Mesenchymal stem cell (in vitro differentiated cells and primary cell): ENCODE measurements at regions not wholly inside any gene's neighbourhood (a gene's known extent, or its start where the extent isn't known, plus 50 kb on each side); places are given as distances from the start of the nearest gene placed in this dataset.
A peak's percentile ranks its signal among the peaks of the same experiment; 100 is the strongest.
"Not testable (repeated sequence)": the region's sequence is repeated elsewhere in the genome, so short reads cannot be mapped to it uniquely, and the experiment has no call there.

ENCODE experiments used
- DNase-seq: peaks from one replicate; pipeline ENCODE4 v3.0.0-alpha.2; 2013
- H2AFZ ChIP-seq: one replicate; pipeline ENCODE4 v1.6.1; 2013; ENCODE audit warnings: low read depth, mild to moderate bottlenecking, control low read depth, inconsistent platforms, low read length, moderate library complexity
- H2AK5ac ChIP-seq: 2 replicates; pipeline ENCODE4 v1.6.1; 2013; ENCODE audit warnings: low read length, moderate library complexity, mild to moderate bottlenecking, inconsistent platforms; ENCODE audit not compliant: severe bottlenecking
- H2BK120ac ChIP-seq: one replicate; pipeline ENCODE4 v1.6.1; 2013; ENCODE audit warnings: low read depth, mild to moderate bottlenecking, inconsistent platforms, low read length, moderate library complexity
- H2BK12ac ChIP-seq, 2 experiments: one replicate each; pipeline ENCODE4 v1.6.1; 2013; ENCODE audit warnings: inconsistent platforms in 2 of 2, low read length in 2 of 2, mild to moderate bottlenecking in 2 of 2, moderate library complexity in 2 of 2, control low read depth in 1 of 2
- H2BK15ac ChIP-seq: one replicate; pipeline ENCODE4 v1.6.1; 2013; ENCODE audit warnings: mild to moderate bottlenecking, low read depth, inconsistent platforms; ENCODE audit not compliant: poor library complexity, severe bottlenecking
- H2BK5ac ChIP-seq: 2 replicates; pipeline ENCODE4 v1.6.1; 2013; ENCODE audit warnings: low read depth, mild to moderate bottlenecking, low read length, control low read depth, inconsistent platforms; ENCODE audit not compliant: poor library complexity, severe bottlenecking
- H3K14ac ChIP-seq, 2 experiments: one replicate each; pipeline ENCODE4 v1.6.1; 2013; ENCODE audit warnings: inconsistent platforms in 2 of 2, low read length in 2 of 2, control low read depth in 1 of 2, mild to moderate bottlenecking in 1 of 2, moderate library complexity in 1 of 2
- H3K18ac ChIP-seq, 2 experiments: one replicate each; pipeline ENCODE4 v1.6.1; 2013; ENCODE audit warnings: inconsistent platforms in 2 of 2, low read length in 2 of 2, control low read depth in 1 of 2, low read depth in 1 of 2, mild to moderate bottlenecking in 1 of 2
- H3K23ac ChIP-seq, 2 experiments: one replicate each; pipeline ENCODE4 v1.6.1; 2013; ENCODE audit warnings: inconsistent platforms in 2 of 2, low read length in 2 of 2, mild to moderate bottlenecking in 2 of 2, moderate library complexity in 2 of 2, control low read depth in 1 of 2
- H3K27ac ChIP-seq: 2 replicates; pipeline ENCODE4 v1.5.1; 2013; ENCODE audit warnings: mild to moderate bottlenecking, moderate library complexity, low read length, control low read depth, inconsistent platforms; ENCODE audit not compliant: poor library complexity, severe bottlenecking
- H3K27me3 ChIP-seq, 2 experiments: 2 replicates each; pipeline versions ENCODE4 v1.6.1 to v1.7.0; 2013; ENCODE audit warnings: low read length in 2 of 2, mild to moderate bottlenecking in 2 of 2, moderate library complexity in 2 of 2, control low read depth in 1 of 2, inconsistent platforms in 1 of 2; ENCODE audit not compliant: control insufficient read depth in 1 of 2, insufficient read depth in 1 of 2
- H3K36me3 ChIP-seq, 2 experiments: 2 replicates each; pipeline versions ENCODE4 v1.6.1 to v1.7.0; 2013; ENCODE audit warnings: low read length in 2 of 2, control low read depth in 1 of 2, inconsistent platforms in 1 of 2, low read depth in 1 of 2, mild to moderate bottlenecking in 1 of 2; ENCODE audit not compliant: insufficient read depth in 2 of 2, control insufficient read depth in 1 of 2
- H3K4ac ChIP-seq, 2 experiments: one replicate each; pipeline ENCODE4 v1.6.1; 2013; ENCODE audit warnings: inconsistent platforms in 2 of 2, low read length in 2 of 2, mild to moderate bottlenecking in 2 of 2, moderate library complexity in 2 of 2, control low read depth in 1 of 2, low read depth in 1 of 2
- H3K4me1 ChIP-seq: 2 replicates; pipeline ENCODE4 v1.6.1; 2013; ENCODE audit warnings: low read depth, low read length, control low read depth; ENCODE audit not compliant: control insufficient read depth, insufficient read depth
- H3K4me2 ChIP-seq: 2 replicates; pipeline ENCODE4 v1.6.1; 2013; ENCODE audit warnings: low read length, mild to moderate bottlenecking, inconsistent platforms; ENCODE audit not compliant: poor library complexity, severe bottlenecking
- H3K4me3 ChIP-seq, 2 experiments: 2 replicates each; pipeline versions ENCODE4 v1.5.1 to v1.7.0; 2013; ENCODE audit warnings: low read length in 2 of 2, mild to moderate bottlenecking in 2 of 2, control low read depth in 1 of 2, low read depth in 1 of 2; ENCODE audit not compliant: insufficient read depth in 1 of 2
- H3K79me1 ChIP-seq: replicated peaks from 2 replicates; pipeline ENCODE4 v1.6.1; 2013; ENCODE audit warnings: mild to moderate bottlenecking, control low read depth, low read length, inconsistent platforms; ENCODE audit not compliant: poor library complexity, severe bottlenecking
- H3K9ac ChIP-seq: 2 replicates; pipeline ENCODE4 v1.7.0; 2013; ENCODE audit warnings: mild to moderate bottlenecking, low read length, moderate library complexity
- H3K9me3 ChIP-seq: 2 replicates; pipeline ENCODE4 v1.7.0; 2013; ENCODE audit warnings: mild to moderate bottlenecking, low read length; ENCODE audit not compliant: control insufficient read depth
- H4K8ac ChIP-seq: one replicate; pipeline ENCODE4 v1.6.1; 2013; ENCODE audit warnings: inconsistent platforms, mild to moderate bottlenecking, low read length, moderate library complexity
- H4K91ac ChIP-seq: one replicate; pipeline ENCODE4 v1.6.1; 2013; ENCODE audit warnings: mild to moderate bottlenecking, low read length, inconsistent platforms
- WGBS: methylation state at CpG from one replicate; pipeline ENCODE4 v1.1.7; 2013; ENCODE audit warnings: mixed read lengths; 5-methylcytosine and 5-hydroxymethylcytosine counted together

DNA sequence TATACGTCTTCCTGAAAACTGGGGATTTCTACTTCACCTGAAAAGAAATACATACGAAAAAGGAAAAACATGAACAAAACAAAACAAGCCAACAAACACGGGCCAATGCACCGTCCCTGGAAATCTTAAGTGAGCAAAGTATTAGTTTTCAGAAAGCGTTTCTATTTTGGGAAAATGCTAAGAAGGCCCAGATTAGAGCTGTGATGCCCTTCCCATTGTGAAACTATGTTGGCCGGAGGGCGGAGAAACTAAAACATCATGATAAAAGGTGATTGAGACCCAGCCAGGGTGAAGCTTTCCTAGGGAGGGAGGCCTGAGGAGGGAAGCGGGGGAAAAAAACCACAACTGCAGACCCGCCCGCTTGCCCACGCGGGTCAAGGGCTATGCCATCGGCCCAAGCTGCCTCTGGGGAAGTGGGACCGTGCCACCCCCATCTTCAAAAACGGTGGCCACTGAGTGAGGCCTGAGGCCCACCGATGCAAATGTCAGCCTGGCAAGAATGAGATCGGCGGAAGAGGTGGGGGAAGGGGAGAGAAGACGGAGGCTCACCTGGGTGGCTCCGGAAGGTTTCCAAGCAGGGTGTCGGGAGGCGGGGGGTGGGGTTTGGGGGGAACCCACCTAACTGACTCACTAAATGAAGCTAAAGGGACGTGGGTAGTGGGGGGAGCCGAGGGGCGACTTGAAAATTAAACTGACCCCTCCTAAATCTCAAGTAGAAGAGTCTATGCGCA is 757.6 kb upstream of the DEFB115 start:
- not testable (repeated sequence) for H3K9ac ChIP-seq, H2BK5ac ChIP-seq, H3K4me2 ChIP-seq, H2BK120ac ChIP-seq, H3K4me1 ChIP-seq, H3K18ac ChIP-seq, DNase-seq, H2BK12ac ChIP-seq, H3K4ac ChIP-seq, H3K9me3 ChIP-seq, H2AFZ ChIP-seq, H2BK15ac ChIP-seq, H3K27ac ChIP-seq, H3K36me3 ChIP-seq, H4K91ac ChIP-seq, H3K14ac ChIP-seq, H3K4me3 ChIP-seq, H3K23ac ChIP-seq, H3K79me1 ChIP-seq, H2AK5ac ChIP-seq, H4K8ac ChIP-seq
- WGBS, result 51% methylated on average over 15 of the region's 26 CpGs
- peaks cover 0 to 15% of the 10 kb centered on the region in 2 experiments for H3K27me3 ChIP-seq

DNA sequence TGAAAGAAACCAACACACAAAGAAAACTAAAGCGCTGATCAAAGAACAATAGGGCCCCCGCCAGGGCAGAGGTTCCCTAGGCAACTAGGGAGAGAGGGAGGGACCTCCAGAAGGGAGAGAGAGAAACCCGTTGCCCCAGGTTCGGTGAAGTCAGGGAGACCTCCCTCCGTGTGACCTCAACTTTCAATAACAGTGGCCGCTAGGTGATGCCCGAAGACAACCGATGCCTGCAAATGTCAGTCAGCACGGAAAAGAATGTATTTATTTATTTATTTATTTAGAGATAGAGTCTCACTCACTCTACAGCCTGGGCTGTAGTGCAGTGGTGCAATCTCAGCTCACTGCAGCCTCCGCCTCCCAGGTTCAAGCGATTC is 757.0 kb upstream of the DEFB115 start:
- not testable (repeated sequence) for H3K23ac ChIP-seq, H3K36me3 ChIP-seq, H2BK120ac ChIP-seq, H2BK5ac ChIP-seq, H3K18ac ChIP-seq, H2BK15ac ChIP-seq, H3K4me1 ChIP-seq, H3K9me3 ChIP-seq, H4K8ac ChIP-seq, H2AK5ac ChIP-seq, DNase-seq, H3K27ac ChIP-seq, H3K4me3 ChIP-seq, H4K91ac ChIP-seq, H3K4me2 ChIP-seq, H3K9ac ChIP-seq, H2AFZ ChIP-seq, H3K14ac ChIP-seq, H2BK12ac ChIP-seq, H3K79me1 ChIP-seq, H3K4ac ChIP-seq
- peaks cover 0 to 15% of the 10 kb centered on the region in 2 experiments for H3K27me3 ChIP-seq
- 40% methylated on average over 6 of the region's 11 CpGs for WGBS

DNA sequence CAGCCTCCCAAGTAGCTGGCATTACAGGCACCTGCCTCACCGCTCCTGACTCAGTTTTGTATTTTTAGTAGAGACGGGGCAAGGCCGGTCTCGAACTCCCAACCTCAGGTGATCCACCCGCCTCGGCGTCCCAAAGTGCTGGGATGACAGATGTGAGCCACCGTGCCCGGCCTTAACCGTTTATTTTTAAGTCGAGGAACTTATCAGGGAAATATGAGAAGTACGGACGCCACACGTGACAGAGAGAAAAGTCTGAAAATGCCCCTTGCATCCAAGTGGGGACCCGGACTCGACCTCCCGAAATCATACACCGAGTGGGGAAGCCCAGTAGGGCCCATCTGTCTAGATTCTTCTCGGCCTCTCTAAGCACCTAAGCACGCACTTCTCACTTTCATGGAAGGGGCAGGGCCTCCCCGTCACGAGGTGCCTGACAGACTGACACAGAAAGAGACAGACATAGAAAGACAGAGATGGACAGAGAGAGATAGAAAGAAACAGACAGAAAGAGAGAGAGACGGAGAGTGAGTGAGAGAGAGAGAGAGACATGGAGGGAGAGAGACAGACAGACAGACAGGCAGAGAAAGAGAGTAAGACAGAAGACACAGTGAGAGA is 756.5 kb upstream of the DEFB115 start:
- H2BK120ac ChIP-seq, result no peak overlapping the region

DNA sequence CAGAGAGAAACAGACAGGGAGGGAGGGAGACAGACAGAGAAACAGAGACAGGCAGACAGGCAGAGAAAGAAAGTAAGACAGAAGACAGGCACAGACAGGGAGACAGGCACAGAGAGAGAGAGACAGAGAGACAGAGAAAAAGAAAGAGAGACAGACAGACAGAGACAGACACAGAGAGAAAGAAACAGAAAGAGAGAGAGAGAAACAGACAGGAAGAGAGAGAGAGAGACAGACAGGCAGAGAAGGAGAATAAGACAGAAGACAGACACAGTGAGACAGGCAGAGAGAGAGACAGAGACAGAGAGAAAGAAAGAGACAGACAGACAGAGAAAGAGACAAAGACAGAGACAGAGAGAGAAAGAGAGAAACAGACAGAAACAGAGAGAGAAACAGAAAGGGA is 754.8 kb upstream of the DEFB115 start:
- no peak overlapping the region for H2BK5ac ChIP-seq
- no peak overlapping the region for H4K8ac ChIP-seq
- no peak overlapping the region for H2BK12ac ChIP-seq
- no peak overlapping the region for H2AFZ ChIP-seq
- H2BK120ac ChIP-seq, result no peak overlapping the region
- no peaks in the 10 kb centered on the region for H3K36me3 ChIP-seq
- peaks cover 0 to 15% of the 10 kb centered on the region in 2 experiments for H3K27me3 ChIP-seq
- H3K4me3 ChIP-seq, result no peak overlapping the region
- peak; percentile 3 for DNase-seq
- H2BK15ac ChIP-seq, result no peak overlapping the region
- H3K14ac ChIP-seq, result no peak overlapping the region
- H3K9me3 ChIP-seq, result no peaks in the 10 kb centered on the region
- H3K18ac ChIP-seq, result no peak overlapping the region
- H3K79me1 ChIP-seq, result no peaks in the 10 kb centered on the region
- H2AK5ac ChIP-seq, result no peak overlapping the region
- no peaks in the 10 kb centered on the region for H3K4me1 ChIP-seq
- no peak overlapping the region for H3K9ac ChIP-seq
- H3K23ac ChIP-seq, result no peak overlapping the region
- no peak overlapping the region for H4K91ac ChIP-seq
- H3K27ac ChIP-seq, result no peak overlapping the region
- no peak overlapping the region for H3K4me2 ChIP-seq
- H3K4ac ChIP-seq, result no peak overlapping the region

More for the DNA sequence above, 756.5 kb upstream of the DEFB115 start:
- H4K8ac ChIP-seq, result no peak overlapping the region
- no peak overlapping the region for H3K27ac ChIP-seq
- H3K4me3 ChIP-seq, result no peak overlapping the region
- H3K23ac ChIP-seq, result no peak overlapping the region
- no peaks in the 10 kb centered on the region for H3K9me3 ChIP-seq
- no peaks in the 10 kb centered on the region for H3K79me1 ChIP-seq
- H3K9ac ChIP-seq, result no peak overlapping the region
- no peak overlapping the region for H2AFZ ChIP-seq
- no peak overlapping the region for H3K14ac ChIP-seq
- no peak overlapping the region for H3K18ac ChIP-seq
- no peak overlapping the region for H2BK5ac ChIP-seq
- peaks cover 0 to 15% of the 10 kb centered on the region in 2 experiments for H3K27me3 ChIP-seq
- no peak overlapping the region for H4K91ac ChIP-seq
- no peak overlapping the region for H3K4me2 ChIP-seq
- H3K4ac ChIP-seq, result no peak overlapping the region
- H3K4me1 ChIP-seq, result no peaks in the 10 kb centered on the region
- no peak overlapping the region for H2BK12ac ChIP-seq
- no peaks in the 10 kb centered on the region for H3K36me3 ChIP-seq
- 87% methylated on average over 23 of the region's 23 CpGs for WGBS
- no peak overlapping the region for H2AK5ac ChIP-seq
- no peak for DNase-seq
- H2BK15ac ChIP-seq, result no peak overlapping the region
